ENCODE measurements at regions not wholly inside any gene's neighbourhood (a gene's known extent, or its start where the extent isn't known, plus 50 kb on each side); places are given as distances from the start of the nearest gene placed in this dataset.

DNA sequence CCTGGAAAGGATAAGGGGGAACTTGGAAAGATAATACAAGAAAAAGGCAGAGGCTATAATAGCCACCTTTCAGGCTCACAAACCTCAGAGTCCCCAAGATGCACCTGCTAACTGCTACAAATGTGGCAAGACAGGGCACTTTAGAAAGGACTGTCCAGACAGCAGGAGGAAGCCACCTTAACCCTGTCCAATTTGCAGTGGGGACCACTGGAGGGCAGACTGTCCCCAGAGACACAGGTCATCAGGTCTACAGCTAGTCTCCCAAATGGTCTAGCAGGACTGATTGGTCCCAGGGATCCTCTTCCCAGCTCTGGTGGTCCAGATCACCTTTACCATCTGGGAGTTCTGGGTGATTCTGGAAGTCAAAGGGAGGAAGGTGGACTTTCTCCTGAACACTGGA, 882.5 kb upstream of the GBE1 start:
- H3K79me2 ChIP-seq (replicated peaks; ENCODE audit: insufficient read depth), result no peaks in the 10 kb centered on the region
- H3K4me2 ChIP-seq, result no peak overlapping the region
- H4K20me1 ChIP-seq (replicated peaks; ENCODE audit: insufficient read depth), result no peaks in the 10 kb centered on the region
- Mint-ChIP-seq H3K4me1 (no peaks in the 10 kb centered on the region), H3K4me3 (no peak overlapping the region), H3K27ac (no peak overlapping the region), H3K27me3 (ENCODE audit: insufficient read depth, low read depth, poor library complexity) (peaks cover 5% of the 10 kb centered on the region), H3K36me3 (ENCODE audit: low read depth) (peaks cover 25% of the 10 kb centered on the region), H3K9me3 (peaks cover 32% of the 10 kb centered on the region)
- H3K27ac ChIP-seq (ENCODE audit: low read depth), result no peak overlapping the region
- peak; percentile 36 for DNase-seq (ENCODE audit: low spot score)
- no peaks in the 10 kb centered on the region for H3K27me3 ChIP-seq (ENCODE audit: insufficient read depth)
- H3K4me1 ChIP-seq (ENCODE audit: insufficient read depth), result no peaks in the 10 kb centered on the region
- H3K9me2 ChIP-seq (ENCODE audit: insufficient read depth), result peaks cover 9% of the 10 kb centered on the region
- no peak overlapping the region for H2AFZ ChIP-seq
- TF ChIP-seq, protein P1, sequence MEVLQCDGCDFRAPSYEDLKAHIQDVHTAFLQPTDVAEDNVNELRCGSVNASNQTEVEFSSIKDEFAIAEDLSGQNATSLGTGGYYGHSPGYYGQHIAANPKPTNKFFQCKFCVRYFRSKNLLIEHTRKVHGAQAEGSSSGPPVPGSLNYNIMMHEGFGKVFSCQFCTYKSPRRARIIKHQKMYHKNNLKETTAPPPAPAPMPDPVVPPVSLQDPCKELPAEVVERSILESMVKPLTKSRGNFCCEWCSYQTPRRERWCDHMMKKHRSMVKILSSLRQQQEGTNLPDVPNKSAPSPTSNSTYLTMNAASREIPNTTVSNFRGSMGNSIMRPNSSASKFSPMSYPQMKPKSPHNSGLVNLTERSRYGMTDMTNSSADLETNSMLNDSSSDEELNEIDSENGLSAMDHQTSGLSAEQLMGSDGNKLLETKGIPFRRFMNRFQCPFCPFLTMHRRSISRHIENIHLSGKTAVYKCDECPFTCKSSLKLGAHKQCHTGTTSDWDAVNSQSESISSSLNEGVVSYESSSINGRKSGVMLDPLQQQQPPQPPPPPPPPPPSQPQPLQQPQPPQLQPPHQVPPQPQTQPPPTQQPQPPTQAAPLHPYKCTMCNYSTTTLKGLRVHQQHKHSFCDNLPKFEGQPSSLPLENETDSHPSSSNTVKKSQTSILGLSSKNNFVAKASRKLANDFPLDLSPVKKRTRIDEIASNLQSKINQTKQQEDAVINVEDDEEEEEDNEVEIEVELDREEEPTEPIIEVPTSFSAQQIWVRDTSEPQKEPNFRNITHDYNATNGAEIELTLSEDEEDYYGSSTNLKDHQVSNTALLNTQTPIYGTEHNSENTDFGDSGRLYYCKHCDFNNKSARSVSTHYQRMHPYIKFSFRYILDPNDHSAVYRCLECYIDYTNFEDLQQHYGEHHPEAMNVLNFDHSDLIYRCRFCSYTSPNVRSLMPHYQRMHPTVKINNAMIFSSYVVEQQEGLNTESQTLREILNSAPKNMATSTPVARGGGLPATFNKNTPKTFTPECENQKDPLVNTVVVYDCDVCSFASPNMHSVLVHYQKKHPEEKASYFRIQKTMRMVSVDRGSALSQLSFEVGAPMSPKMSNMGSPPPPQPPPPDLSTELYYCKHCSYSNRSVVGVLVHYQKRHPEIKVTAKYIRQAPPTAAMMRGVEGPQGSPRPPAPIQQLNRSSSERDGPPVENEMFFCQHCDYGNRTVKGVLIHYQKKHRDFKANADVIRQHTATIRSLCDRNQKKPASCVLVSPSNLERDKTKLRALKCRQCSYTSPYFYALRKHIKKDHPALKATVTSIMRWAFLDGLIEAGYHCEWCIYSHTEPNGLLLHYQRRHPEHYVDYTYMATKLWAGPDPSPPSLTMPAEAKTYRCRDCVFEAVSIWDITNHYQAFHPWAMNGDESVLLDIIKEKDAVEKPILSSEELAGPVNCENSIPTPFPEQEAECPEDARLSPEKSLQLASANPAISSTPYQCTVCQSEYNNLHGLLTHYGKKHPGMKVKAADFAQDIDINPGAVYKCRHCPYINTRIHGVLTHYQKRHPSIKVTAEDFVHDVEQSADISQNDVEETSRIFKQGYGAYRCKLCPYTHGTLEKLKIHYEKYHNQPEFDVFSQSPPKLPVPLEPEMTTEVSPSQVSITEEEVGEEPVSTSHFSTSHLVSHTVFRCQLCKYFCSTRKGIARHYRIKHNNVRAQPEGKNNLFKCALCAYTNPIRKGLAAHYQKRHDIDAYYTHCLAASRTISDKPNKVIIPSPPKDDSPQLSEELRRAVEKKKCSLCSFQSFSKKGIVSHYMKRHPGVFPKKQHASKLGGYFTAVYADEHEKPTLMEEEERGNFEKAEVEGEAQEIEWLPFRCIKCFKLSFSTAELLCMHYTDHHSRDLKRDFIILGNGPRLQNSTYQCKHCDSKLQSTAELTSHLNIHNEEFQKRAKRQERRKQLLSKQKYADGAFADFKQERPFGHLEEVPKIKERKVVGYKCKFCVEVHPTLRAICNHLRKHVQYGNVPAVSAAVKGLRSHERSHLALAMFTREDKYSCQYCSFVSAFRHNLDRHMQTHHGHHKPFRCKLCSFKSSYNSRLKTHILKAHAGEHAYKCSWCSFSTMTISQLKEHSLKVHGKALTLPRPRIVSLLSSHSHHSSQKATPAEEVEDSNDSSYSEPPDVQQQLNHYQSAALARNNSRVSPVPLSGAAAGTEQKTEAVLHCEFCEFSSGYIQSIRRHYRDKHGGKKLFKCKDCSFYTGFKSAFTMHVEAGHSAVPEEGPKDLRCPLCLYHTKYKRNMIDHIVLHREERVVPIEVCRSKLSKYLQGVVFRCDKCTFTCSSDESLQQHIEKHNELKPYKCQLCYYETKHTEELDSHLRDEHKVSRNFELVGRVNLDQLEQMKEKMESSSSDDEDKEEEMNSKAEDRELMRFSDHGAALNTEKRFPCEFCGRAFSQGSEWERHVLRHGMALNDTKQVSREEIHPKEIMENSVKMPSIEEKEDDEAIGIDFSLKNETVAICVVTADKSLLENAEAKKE (CRISPR knock-in tag; IDR thresholded peaks at IDR 0.05), result no peak
- no peak for TF ChIP-seq ZNF331 (CRISPR knock-in tag; IDR thresholded peaks at IDR 0.05; ENCODE audit: low read depth)
- TF ChIP-seq, protein P2, sequence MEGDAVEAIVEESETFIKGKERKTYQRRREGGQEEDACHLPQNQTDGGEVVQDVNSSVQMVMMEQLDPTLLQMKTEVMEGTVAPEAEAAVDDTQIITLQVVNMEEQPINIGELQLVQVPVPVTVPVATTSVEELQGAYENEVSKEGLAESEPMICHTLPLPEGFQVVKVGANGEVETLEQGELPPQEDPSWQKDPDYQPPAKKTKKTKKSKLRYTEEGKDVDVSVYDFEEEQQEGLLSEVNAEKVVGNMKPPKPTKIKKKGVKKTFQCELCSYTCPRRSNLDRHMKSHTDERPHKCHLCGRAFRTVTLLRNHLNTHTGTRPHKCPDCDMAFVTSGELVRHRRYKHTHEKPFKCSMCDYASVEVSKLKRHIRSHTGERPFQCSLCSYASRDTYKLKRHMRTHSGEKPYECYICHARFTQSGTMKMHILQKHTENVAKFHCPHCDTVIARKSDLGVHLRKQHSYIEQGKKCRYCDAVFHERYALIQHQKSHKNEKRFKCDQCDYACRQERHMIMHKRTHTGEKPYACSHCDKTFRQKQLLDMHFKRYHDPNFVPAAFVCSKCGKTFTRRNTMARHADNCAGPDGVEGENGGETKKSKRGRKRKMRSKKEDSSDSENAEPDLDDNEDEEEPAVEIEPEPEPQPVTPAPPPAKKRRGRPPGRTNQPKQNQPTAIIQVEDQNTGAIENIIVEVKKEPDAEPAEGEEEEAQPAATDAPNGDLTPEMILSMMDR (conservative IDR thresholded peaks at IDR 0.05; ENCODE audit: low read depth in 2 of 2), result peak; percentile 38 to 76
- ATAC-seq, result peak; percentile 80
- 0 out of 2 replicates have a peak, but pooled peaks cover 6% of the 10 kb centered on the region for H3K36me3 ChIP-seq (ENCODE audit: insufficient read depth)
- no peaks in the 10 kb centered on the region for H3F3A ChIP-seq (replicated peaks; ENCODE audit: low read depth)
- no peak overlapping the region for H3K4me3 ChIP-seq

DNA sequence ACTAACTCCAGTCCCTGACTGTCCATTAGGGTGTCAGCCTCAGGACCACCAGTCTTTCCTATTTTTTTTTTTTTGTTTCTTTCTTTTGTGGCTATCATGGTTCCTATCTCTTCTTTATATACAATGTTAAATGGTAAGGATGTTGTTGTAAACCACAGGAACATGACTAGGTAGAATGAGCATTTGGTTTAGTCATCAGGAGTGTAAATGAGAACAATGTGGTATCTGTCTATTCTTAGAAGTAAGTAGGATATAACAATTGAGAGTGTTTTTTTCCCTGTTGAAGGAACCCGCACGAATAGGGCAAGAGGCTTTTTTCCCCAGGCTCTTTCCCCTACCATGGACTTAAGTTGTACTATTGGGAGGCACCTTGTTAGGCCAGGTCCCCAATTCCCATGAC, 880.3 kb upstream of the GBE1 start:
- Mint-ChIP-seq H3K9me3 (peaks cover 32% of the 10 kb centered on the region), H3K27me3 (ENCODE audit: insufficient read depth, low read depth, poor library complexity) (peaks cover 5% of the 10 kb centered on the region), H3K4me1 (no peaks in the 10 kb centered on the region), H3K36me3 (ENCODE audit: low read depth) (peaks cover 25% of the 10 kb centered on the region), H3K4me3 (no peak overlapping the region), H3K27ac (no peak overlapping the region)
- Histone ChIP-seq H3K27ac (ENCODE audit: low read depth) (no peak overlapping the region), H4K20me1 (replicated peaks; ENCODE audit: insufficient read depth) (no peaks in the 10 kb centered on the region), H2AFZ (no peak overlapping the region), H3K27me3 (ENCODE audit: insufficient read depth) (no peaks in the 10 kb centered on the region), H3K9me2 (ENCODE audit: insufficient read depth) (peaks cover 7% of the 10 kb centered on the region), H3K36me3 (ENCODE audit: insufficient read depth) (0 out of 2 replicates have a peak, but pooled peaks cover 10% of the 10 kb centered on the region), H3K4me3 (no peak overlapping the region), H3K79me2 (replicated peaks; ENCODE audit: insufficient read depth) (no peaks in the 10 kb centered on the region), H3K4me2 (no peak overlapping the region), H3F3A (replicated peaks; ENCODE audit: low read depth) (no peaks in the 10 kb centered on the region), H3K4me1 (ENCODE audit: insufficient read depth) (no peaks in the 10 kb centered on the region)
- ATAC-seq (no peak), DNase-seq (ENCODE audit: low spot score) (no peak)
- TF ChIP-seq NANOG (IDR thresholded peaks at IDR 0.05; ENCODE audit: borderline replicate concordance), result no peak
- TF ChIP-seq STAT1 (IDR thresholded peaks at IDR 0.05; ENCODE audit: unreplicated experiment), result no peak
- no peak for TF ChIP-seq POLR2AphosphoS5 (IDR thresholded peaks at IDR 0.05; ENCODE audit: low read depth)
